Endothelial cell of umbilical vein (primary cell): ENCODE measurements at regions not wholly inside any gene's neighbourhood (a gene's known extent, or its start where the extent isn't known, plus 50 kb on each side); places are given as distances from the start of the nearest gene placed in this dataset.

Experiments used
- BruUV-seq: library from RNA; stranded (reverse); fragments of 400-500 nt; replicated peaks from 2 replicates; lab custom pipeline; 2021; lab: Mats Ljungman, UMichigan
- CTCF ChIA-PET: fragments of 300-600, 350-600 bp; sonication (Branson Sonifier 250); formaldehyde crosslinking; loops from one replicate; lab custom pipeline; 2021; ENCODE audit warnings: antibody characterized with exemption, inconsistent platforms; lab: Charles Lee
- POLR2A ChIA-PET: fragments of 300-600, 350-600 bp; sonication (Branson Sonifier 250); formaldehyde crosslinking; loops from one replicate; lab custom pipeline; 2021; ENCODE audit warnings: antibody characterized with exemption, inconsistent platforms; lab: Charles Lee
- DNase-seq: peaks from one replicate; pipeline ENCODE4 v3.0.0-alpha.2; 2011; ENCODE audit warnings: low read depth, low spot score
- FAIRE-seq: peaks from 2 replicates; lab custom pipeline; 2011; peaks lifted over from hg19 to GRCh38; lab: Jason Lieb, UNC
- H2AFZ ChIP-seq: 2 replicates; pipeline ENCODE4 v1.6.0; 2012; ENCODE audit warnings: low read depth, low read length, control low read depth, inconsistent platforms
- H3K27ac ChIP-seq: 2 replicates; pipeline ENCODE4 v1.5.1; 2011; ENCODE audit warnings: low read depth, mild to moderate bottlenecking, control low read depth, low read length, moderate library complexity; ENCODE audit not compliant: insufficient read depth
- H3K27me3 ChIP-seq, 2 experiments: 2 replicates each; pipeline versions ENCODE4 v1.6.0 to v1.6.1; 2011; ENCODE audit warnings: low read length in 2 of 2, mixed read lengths in 1 of 2; ENCODE audit not compliant: control insufficient read depth in 2 of 2, insufficient read depth in 2 of 2
- H3K36me3 ChIP-seq, 2 experiments: 2 replicates in 1 of 2; 3 replicates in 1 of 2; pipeline ENCODE4 v1.5.1; 2011; ENCODE audit warnings: low read length in 2 of 2, mild to moderate bottlenecking in 1 of 2, moderate library complexity in 1 of 2; ENCODE audit not compliant: control insufficient read depth in 2 of 2, insufficient read depth in 2 of 2; ENCODE audit errors: extremely low read depth in 1 of 2
- H3K4me1 ChIP-seq: 3 replicates; pipeline ENCODE4 v1.5.1; 2011; ENCODE audit warnings: mild to moderate bottlenecking, low read length; ENCODE audit not compliant: control insufficient read depth, insufficient read depth; ENCODE audit errors: extremely low read depth
- H3K4me2 ChIP-seq: 2 replicates; pipeline ENCODE4 v1.6.1; 2011; ENCODE audit warnings: low read length, control low read depth, mixed read lengths; ENCODE audit not compliant: insufficient read depth
- H3K4me3 ChIP-seq, 3 experiments: fragments of 200-600 bp in 1 of 3; sonication (generic), shearing (Covaris generic) in 1 of 3; replicated peaks in 1 of 3; 2 replicates each; pipeline ENCODE4 v1.5.1; 2011 to 2016; ENCODE audit warnings: control low read depth in 3 of 3, low read length in 3 of 3, mild to moderate bottlenecking in 2 of 3, inconsistent platforms in 1 of 3, low read depth in 1 of 3, moderate library complexity in 1 of 3; ENCODE audit not compliant: insufficient read depth in 1 of 3
- H3K79me2 ChIP-seq: 2 replicates; pipeline ENCODE4 v1.6.0; 2012; ENCODE audit warnings: low read length, inconsistent platforms; ENCODE audit not compliant: control insufficient read depth, insufficient read depth
- H3K9ac ChIP-seq: replicated peaks from 2 replicates; pipeline ENCODE3; 2011; ENCODE audit warnings: low read length, control low read depth; ENCODE audit not compliant: insufficient read depth; ENCODE audit errors: extremely low read depth
- H3K9me1 ChIP-seq: replicated peaks from 3 replicates; pipeline ENCODE4 v1.6.0; 2011; ENCODE audit warnings: mild to moderate bottlenecking, low read length; ENCODE audit not compliant: control insufficient read depth, insufficient read depth; ENCODE audit errors: extremely low read depth
- H3K9me3 ChIP-seq: replicated peaks from 2 replicates; pipeline ENCODE4 v1.5.1; 2012; ENCODE audit warnings: low read length, inconsistent platforms; ENCODE audit not compliant: control insufficient read depth, insufficient read depth
- H4K20me1 ChIP-seq: replicated peaks from 2 replicates; pipeline ENCODE3; 2011; ENCODE audit warnings: mild to moderate bottlenecking, low read length; ENCODE audit not compliant: control insufficient read depth, insufficient read depth; ENCODE audit errors: extremely low read depth
- EZH2 ChIP-seq: IDR thresholded peaks from 2 replicates; pipeline ENCODE4 v1.6.1; 2012; ENCODE audit warnings: borderline replicate concordance, low read depth, mild to moderate bottlenecking, moderate library complexity, low read length, inconsistent platforms; ENCODE audit not compliant: severe bottlenecking
- GATA2 ChIP-seq: IDR thresholded peaks from 2 replicates; pipeline ENCODE4 v1.7.0; 2011; ENCODE audit warnings: low read depth, mild to moderate bottlenecking, moderate library complexity, mixed read lengths, low read length; ENCODE audit not compliant: insufficient read length, insufficient read depth
- JUN ChIP-seq: IDR thresholded peaks from 2 replicates; pipeline ENCODE4 v1.6.1; 2011; ENCODE audit warnings: borderline replicate concordance, low read depth; ENCODE audit not compliant: insufficient read length, insufficient read depth
- POLR2A ChIP-seq: IDR thresholded peaks from 2 replicates; pipeline ENCODE4 v1.6.1; 2012; ENCODE audit warnings: low read depth, mild to moderate bottlenecking, control low read depth, low read length
- POLR2AphosphoS5 ChIP-seq: IDR thresholded peaks from 2 replicates; pipeline ENCODE4 v1.6.1; 2012; ENCODE audit warnings: low read depth, mild to moderate bottlenecking, control low read depth, low read length, moderate library complexity; ENCODE audit not compliant: insufficient read depth
- dilution Hi-C: fragments of 300-500 bp; cut with MboI; formaldehyde crosslinking; loops from one replicate; pipeline ENCODE4 v1.15.0; 2019; ENCODE audit warnings: low sequenced_read_pairs; ENCODE audit not compliant: extremely low pct_ligation_motif_present
- intact Hi-C: fragments of 100-400 bp; cut with micrococcal nuclease; formaldehyde crosslinking; loops from one replicate; pipeline ENCODE4 v1.10.0; 2022
- TF ChIP-seq, protein P1 (sequence below), 2 donors: IDR thresholded peaks; 1 replicate in 1 of 2; 2 replicates in 1 of 2; pipeline ENCODE4 v1.5.1; 2011; ENCODE audit warnings: low read length in 2 of 2, mild to moderate bottlenecking in 2 of 2, moderate library complexity in 2 of 2, control low read depth in 1 of 2, inconsistent platforms in 1 of 2, low read depth in 1 of 2; ENCODE audit not compliant: insufficient read depth in 1 of 2; ENCODE audit errors: extremely low read depth in 1 of 2
- TF ChIP-seq, protein P2 (sequence below): IDR thresholded peaks from 2 replicates; pipeline ENCODE4 v1.6.1; 2011; ENCODE audit not compliant: insufficient read depth, insufficient read length

DNA sequence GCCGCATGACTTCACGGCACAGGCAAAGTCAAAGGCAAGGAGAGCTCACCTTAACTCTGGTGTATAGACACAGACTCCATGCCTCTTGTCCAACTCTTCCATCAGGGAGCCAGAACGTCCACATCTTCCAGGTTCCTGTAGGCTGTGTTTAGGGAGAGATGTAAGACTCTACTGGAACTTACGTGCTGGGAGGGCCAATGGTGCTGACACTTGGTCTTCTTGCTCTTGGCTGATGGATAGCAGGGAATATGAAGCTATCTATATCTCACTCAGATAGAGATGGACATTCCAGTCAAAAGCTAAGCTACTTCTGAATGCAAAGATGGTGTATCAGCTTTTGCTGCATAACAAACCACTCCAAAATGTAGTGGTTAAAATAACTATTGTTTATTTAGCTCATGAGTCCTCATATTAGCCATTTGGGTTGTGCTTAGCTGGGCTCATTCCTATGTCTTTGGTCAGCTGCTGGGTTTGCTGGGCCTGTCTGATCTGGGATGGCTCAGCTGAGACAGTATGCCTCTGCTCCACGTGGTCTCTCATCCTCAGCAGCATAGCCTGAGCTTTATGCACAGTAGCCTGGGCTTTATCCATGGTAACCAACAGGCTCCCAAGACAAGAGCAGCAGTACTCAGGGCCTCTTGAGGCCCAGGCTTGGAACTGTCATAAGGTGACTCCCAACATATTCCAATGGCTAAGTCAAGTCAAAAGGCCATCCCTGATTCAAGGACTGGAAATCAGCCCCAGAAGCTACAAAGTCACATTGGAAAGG, 111.6 kb downstream of the SNX5 start:
- Histone ChIP-seq H3K9me3 (no peaks in the 10 kb centered on the region), H2AFZ (no peak overlapping the region), H3K27me3 (no peaks in the 10 kb centered on the region), H3K36me3 (no peaks in the 10 kb centered on the region), H3K9ac (no peak overlapping the region), H3K4me3 (no peak overlapping the region), H3K9me1 (no peaks in the 10 kb centered on the region), H4K20me1 (no peaks in the 10 kb centered on the region), H3K79me2 (no peaks in the 10 kb centered on the region), H3K4me2 (no peak overlapping the region), H3K4me1 (no peaks in the 10 kb centered on the region), H3K27ac (no peak overlapping the region)
- DNase-seq (no peak), FAIRE-seq (no peak)
- ChIA-PET POLR2A (no interaction called here), CTCF (interaction anchor here (1.1 to 1.5 kb wide), 3 partner anchors 11 to 174 kb away, joined by 3 to 4 read pairs (median 3); no protein-coding TSS in a partner anchor)
- intact Hi-C loops (no loop called here), dilution Hi-C loops (no loop called here)
- BruUV-seq = no TSS peak
- TF ChIP-seq JUN (no peak), POLR2AphosphoS5 (no peak), EZH2 (no peak), GATA2 (no peak), POLR2A (no peak)
- TF ChIP-seq, protein P1, sequence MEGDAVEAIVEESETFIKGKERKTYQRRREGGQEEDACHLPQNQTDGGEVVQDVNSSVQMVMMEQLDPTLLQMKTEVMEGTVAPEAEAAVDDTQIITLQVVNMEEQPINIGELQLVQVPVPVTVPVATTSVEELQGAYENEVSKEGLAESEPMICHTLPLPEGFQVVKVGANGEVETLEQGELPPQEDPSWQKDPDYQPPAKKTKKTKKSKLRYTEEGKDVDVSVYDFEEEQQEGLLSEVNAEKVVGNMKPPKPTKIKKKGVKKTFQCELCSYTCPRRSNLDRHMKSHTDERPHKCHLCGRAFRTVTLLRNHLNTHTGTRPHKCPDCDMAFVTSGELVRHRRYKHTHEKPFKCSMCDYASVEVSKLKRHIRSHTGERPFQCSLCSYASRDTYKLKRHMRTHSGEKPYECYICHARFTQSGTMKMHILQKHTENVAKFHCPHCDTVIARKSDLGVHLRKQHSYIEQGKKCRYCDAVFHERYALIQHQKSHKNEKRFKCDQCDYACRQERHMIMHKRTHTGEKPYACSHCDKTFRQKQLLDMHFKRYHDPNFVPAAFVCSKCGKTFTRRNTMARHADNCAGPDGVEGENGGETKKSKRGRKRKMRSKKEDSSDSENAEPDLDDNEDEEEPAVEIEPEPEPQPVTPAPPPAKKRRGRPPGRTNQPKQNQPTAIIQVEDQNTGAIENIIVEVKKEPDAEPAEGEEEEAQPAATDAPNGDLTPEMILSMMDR (IDR thresholded peaks at IDR 0.05; ENCODE audit: extremely low read depth in 1 of 2, insufficient read depth in 1 of 2, low read depth in 1 of 2, low read length in 2 of 2) = no peak
- TF ChIP-seq, protein P2, sequence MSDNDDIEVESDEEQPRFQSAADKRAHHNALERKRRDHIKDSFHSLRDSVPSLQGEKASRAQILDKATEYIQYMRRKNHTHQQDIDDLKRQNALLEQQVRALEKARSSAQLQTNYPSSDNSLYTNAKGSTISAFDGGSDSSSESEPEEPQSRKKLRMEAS = no peak
